IPS-18c (cell line): ENCODE measurements at regions not wholly inside any gene's neighbourhood (a gene's known extent, or its start where the extent isn't known, plus 50 kb on each side); places are given as distances from the start of the nearest gene placed in this dataset.

Experiments
- H3K4me3 ChIP-seq: 2 replicates; pipeline ENCODE4 v1.7.0; 2013; ENCODE audit warnings: low read depth, mild to moderate bottlenecking, low read length, moderate library complexity; ENCODE audit not compliant: insufficient read depth
- H3K9me3 ChIP-seq: one replicate; pipeline ENCODE4 v1.6.1; 2013; ENCODE audit warnings: mild to moderate bottlenecking, low read length, moderate library complexity; ENCODE audit not compliant: control insufficient read depth, insufficient read depth

GRCh38 chr16:63331111-63331510 lies 1294.9 kb upstream of the CDH8 start:
- Histone ChIP-seq H3K4me3 (no peak overlapping the region), H3K9me3 (no peaks in the 10 kb centered on the region)

GRCh38 chr16:63326736-63327339 lies 1290.6 kb upstream of the CDH8 start:
- no peak overlapping the region for H3K4me3 ChIP-seq
- no peaks in the 10 kb centered on the region for H3K9me3 ChIP-seq

GRCh38 chr16:63323722-63324705 lies 1287.8 kb upstream of the CDH8 start:
- Histone ChIP-seq H3K9me3 (no peaks in the 10 kb centered on the region), H3K4me3 (no peak overlapping the region)

- H3K4me3 ChIP-seq = no peak overlapping the region
- no peaks in the 10 kb centered on the region for H3K9me3 ChIP-seq
Observed at GRCh38 chr16:63323055-63323454, 1286.8 kb upstream of the CDH8 start.

GRCh38 chr16:63315229-63315628 lies 1279.0 kb upstream of the CDH8 start:
- Histone ChIP-seq H3K9me3 (no peaks in the 10 kb centered on the region), H3K4me3 (no peak overlapping the region)

- no peak overlapping the region for H3K4me3 ChIP-seq
- no peaks in the 10 kb centered on the region for H3K9me3 ChIP-seq
Observed at GRCh38 chr16:63312346-63312745, 1276.1 kb upstream of the CDH8 start.

- H3K4me3 ChIP-seq = no peak overlapping the region
- no peaks in the 10 kb centered on the region for H3K9me3 ChIP-seq
Observed at GRCh38 chr16:63311313-63311712, 1275.1 kb upstream of the CDH8 start.

GRCh38 chr16:63302811-63303210 lies 1266.6 kb upstream of the CDH8 start:
- no peaks in the 10 kb centered on the region for H3K9me3 ChIP-seq
- H3K4me3 ChIP-seq = no peak overlapping the region

GRCh38 chr16:63301349-63301748 lies 1265.1 kb upstream of the CDH8 start:
- H3K9me3 ChIP-seq = no peaks in the 10 kb centered on the region
- H3K4me3 ChIP-seq = no peak overlapping the region

GRCh38 chr16:63298993-63299392 lies 1262.8 kb upstream of the CDH8 start:
- Histone ChIP-seq H3K4me3 (no peak overlapping the region), H3K9me3 (no peaks in the 10 kb centered on the region)

GRCh38 chr16:63292036-63292435 lies 1255.8 kb upstream of the CDH8 start:
- H3K9me3 ChIP-seq = no peaks in the 10 kb centered on the region
- no peak overlapping the region for H3K4me3 ChIP-seq

GRCh38 chr16:63289834-63290460 lies 1253.7 kb upstream of the CDH8 start:
- Histone ChIP-seq H3K9me3 (no peaks in the 10 kb centered on the region), H3K4me3 (no peak overlapping the region)

- no peak overlapping the region for H3K4me3 ChIP-seq
Observed at GRCh38 chr16:63287401-63287800, 1251.2 kb upstream of the CDH8 start.

GRCh38 chr16:63283721-63284120 lies 1247.5 kb upstream of the CDH8 start:
- no peak overlapping the region for H3K4me3 ChIP-seq
- H3K9me3 ChIP-seq = no peaks in the 10 kb centered on the region

More at GRCh38 chr16:63287401-63287800, 1251.2 kb upstream of the CDH8 start:
- H3K9me3 ChIP-seq = no peaks in the 10 kb centered on the region

- no peaks in the 10 kb centered on the region for H3K9me3 ChIP-seq
- H3K4me3 ChIP-seq = no peak overlapping the region
Observed at GRCh38 chr16:63244631-63245030, 1208.4 kb upstream of the CDH8 start.

- H3K9me3 ChIP-seq = no peaks in the 10 kb centered on the region
- no peak overlapping the region for H3K4me3 ChIP-seq
Observed at GRCh38 chr16:63241497-63242028, 1205.3 kb upstream of the CDH8 start.

- H3K9me3 ChIP-seq = no peaks in the 10 kb centered on the region
- no peak overlapping the region for H3K4me3 ChIP-seq
Observed at GRCh38 chr16:63239065-63239570, 1202.9 kb upstream of the CDH8 start.
